ENCODE measurements at regions not wholly inside any gene's neighbourhood (a gene's known extent, or its start where the extent isn't known, plus 50 kb on each side); places are given as distances from the start of the nearest gene placed in this dataset.

DNA sequence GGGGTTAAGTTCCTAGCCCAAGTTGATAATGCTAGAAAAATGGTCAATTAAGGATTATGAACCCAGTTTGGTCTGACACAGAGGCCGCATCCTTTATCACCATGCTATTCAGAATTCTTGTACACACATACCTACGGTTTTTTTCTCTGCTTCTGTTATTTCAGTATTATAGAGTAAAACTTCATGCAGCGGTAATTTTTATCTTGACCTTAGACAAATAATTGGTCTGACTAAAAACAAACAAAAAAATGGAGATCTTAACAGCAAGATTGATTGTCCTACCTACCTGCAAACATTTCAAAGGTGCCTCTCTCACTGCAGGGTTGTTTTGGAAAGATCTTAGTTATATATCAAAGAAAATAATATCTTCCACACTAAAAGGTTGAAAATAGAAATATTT lies 201.9 kb upstream of the PRICKLE1 start:
- TF ChIP-seq, protein P1, sequence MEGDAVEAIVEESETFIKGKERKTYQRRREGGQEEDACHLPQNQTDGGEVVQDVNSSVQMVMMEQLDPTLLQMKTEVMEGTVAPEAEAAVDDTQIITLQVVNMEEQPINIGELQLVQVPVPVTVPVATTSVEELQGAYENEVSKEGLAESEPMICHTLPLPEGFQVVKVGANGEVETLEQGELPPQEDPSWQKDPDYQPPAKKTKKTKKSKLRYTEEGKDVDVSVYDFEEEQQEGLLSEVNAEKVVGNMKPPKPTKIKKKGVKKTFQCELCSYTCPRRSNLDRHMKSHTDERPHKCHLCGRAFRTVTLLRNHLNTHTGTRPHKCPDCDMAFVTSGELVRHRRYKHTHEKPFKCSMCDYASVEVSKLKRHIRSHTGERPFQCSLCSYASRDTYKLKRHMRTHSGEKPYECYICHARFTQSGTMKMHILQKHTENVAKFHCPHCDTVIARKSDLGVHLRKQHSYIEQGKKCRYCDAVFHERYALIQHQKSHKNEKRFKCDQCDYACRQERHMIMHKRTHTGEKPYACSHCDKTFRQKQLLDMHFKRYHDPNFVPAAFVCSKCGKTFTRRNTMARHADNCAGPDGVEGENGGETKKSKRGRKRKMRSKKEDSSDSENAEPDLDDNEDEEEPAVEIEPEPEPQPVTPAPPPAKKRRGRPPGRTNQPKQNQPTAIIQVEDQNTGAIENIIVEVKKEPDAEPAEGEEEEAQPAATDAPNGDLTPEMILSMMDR (IDR thresholded peaks at IDR 0.05) = no peak
- no peaks in the 10 kb centered on the region for H3K9me3 ChIP-seq
- no peak overlapping the region for H3K9ac ChIP-seq (ENCODE audit: low read depth in 2 of 2, low read length in 2 of 2)
- no peak overlapping the region for H3K4me3 ChIP-seq
- H3K4me1 ChIP-seq = no peaks in the 10 kb centered on the region
- H3K27ac ChIP-seq = no peak overlapping the region
- H3K36me3 ChIP-seq = no peaks in the 10 kb centered on the region
- intact Hi-C loops (cut with DNase I) = no loop called here
- no peaks in the 10 kb centered on the region for H3K27me3 ChIP-seq
- no peak for DNase-seq

DNA sequence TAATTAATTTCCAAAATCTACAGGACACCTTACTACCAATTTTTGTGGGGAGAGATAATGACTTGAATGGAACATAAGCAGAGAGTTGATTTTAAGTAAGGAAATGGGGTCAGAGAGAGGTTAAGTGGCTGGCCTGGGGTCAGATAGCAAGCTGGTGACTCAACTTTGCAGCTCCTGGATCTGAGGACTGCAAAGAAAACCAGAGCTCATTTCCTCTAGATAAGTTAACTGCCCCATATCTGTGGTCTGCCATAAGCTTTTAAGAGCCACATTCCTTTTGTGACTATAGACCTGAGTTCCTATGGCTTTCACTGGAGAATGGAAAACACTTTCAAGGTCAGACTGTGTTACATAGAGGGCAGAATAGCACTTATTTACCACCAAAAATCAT lies 201.2 kb upstream of the PRICKLE1 start:
- no peaks in the 10 kb centered on the region for H3K36me3 ChIP-seq
- no peak overlapping the region for H3K9ac ChIP-seq (ENCODE audit: low read depth in 2 of 2, low read length in 2 of 2)
- no peak overlapping the region for H3K27ac ChIP-seq
- no peaks in the 10 kb centered on the region for H3K9me3 ChIP-seq
- H3K4me3 ChIP-seq = no peak overlapping the region
- no peaks in the 10 kb centered on the region for H3K27me3 ChIP-seq
- no peaks in the 10 kb centered on the region for H3K4me1 ChIP-seq
- TF ChIP-seq, protein P1 (IDR thresholded peaks at IDR 0.05) = no peak
- intact Hi-C loops (cut with DNase I) = no loop called here
- no peak for DNase-seq

DNA sequence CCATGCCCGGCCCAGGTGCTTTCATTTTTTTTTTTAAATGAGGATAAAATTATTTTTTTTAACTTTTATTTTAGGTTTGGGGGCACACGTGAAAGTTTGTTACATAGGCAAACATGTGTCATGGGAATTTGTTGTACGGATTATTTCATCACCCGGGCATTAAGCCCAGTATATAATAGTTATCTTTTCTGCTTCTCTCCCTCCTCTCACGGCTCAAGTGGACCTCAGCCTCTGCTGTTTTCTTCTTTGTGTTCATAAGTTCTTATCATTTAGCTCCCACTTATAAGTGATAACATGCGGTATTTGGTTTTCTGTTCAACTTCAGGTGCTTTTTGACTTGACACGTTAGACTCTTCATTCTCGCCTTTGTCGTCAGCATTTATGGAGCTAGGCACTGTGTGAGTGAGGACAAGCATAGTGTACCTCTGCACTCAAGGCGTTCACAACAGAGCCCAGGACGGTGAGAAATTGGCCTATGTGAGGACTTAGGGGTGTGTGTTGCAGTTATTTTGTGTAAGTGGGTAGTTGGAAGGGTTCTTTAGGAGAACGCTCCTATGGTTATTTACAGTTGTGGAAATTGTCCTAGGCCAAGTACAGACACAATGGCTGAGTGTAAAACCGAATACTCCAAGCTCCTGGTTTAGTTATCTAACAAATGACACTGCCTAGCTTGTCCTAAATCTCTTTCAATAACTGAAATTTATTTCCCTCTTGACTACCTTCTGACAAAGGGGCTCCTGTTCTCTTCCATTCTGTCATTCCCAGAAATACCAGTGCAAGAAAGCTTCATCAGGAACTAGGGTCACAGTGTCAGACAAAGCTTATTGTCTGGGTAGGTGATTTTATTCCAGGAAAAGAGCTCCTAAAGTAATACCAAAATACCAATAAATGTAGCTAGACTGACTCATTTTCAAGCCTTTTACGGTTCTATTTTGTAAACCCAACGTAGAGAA lies 200.5 kb upstream of the PRICKLE1 start:
- Histone ChIP-seq H3K9me3 (no peaks in the 10 kb centered on the region), H3K36me3 (no peaks in the 10 kb centered on the region), H3K27ac (no peak overlapping the region), H3K4me3 (no peak overlapping the region), H3K4me1 (no peaks in the 10 kb centered on the region), H3K27me3 (no peaks in the 10 kb centered on the region), H3K9ac (ENCODE audit: low read depth in 2 of 2, low read length in 2 of 2) (no peak overlapping the region)
- no peak for DNase-seq
- TF ChIP-seq, protein P1 (IDR thresholded peaks at IDR 0.05) = no peak
- intact Hi-C loops (cut with DNase I) = no loop called here

DNA sequence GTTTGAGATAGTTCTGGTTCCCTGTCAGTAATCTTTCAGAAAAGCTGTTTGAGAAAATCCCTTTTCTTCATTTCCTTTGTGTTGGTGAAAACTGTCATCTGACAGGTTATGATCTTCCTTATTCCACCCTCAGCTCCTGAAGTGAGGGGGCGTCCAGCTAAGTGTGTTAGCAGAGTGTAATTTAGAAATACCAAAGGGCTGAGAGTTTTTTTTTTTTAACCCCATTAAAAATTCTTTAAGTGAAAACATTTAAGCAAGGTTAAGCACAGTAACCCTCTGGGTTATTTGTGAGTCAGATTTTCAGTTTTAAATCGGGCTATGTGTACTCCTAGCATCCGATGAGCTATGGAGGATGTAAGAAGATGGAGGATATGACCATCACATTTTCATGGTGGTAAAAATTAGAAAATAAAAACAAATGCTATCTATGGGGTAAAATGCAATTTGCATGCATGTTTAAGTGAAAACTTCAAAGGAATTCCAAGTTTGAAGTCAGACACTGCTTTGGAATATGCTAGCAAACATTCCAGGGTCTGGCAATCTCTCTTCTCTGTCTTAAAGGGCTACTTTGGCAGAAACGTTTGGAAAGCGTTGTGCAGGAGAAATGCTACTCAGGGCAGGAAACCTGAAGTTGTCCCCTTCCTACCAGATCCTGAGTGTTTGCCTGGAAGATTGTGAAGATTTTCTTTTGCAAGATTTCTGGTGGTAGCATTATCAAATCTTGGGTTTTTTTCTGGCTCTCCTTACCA lies 197.0 kb upstream of the PRICKLE1 start:
- H3K27me3 ChIP-seq = no peaks in the 10 kb centered on the region
- no peaks in the 10 kb centered on the region for H3K9me3 ChIP-seq
- no peaks in the 10 kb centered on the region for H3K36me3 ChIP-seq
- intact Hi-C loops (cut with DNase I) = no loop called here
- TF ChIP-seq, protein P1 (IDR thresholded peaks at IDR 0.05) = no peak
- no peak overlapping the region for H3K9ac ChIP-seq (ENCODE audit: low read depth in 2 of 2, low read length in 2 of 2)
- no peak for DNase-seq
- no peak overlapping the region for H3K4me3 ChIP-seq
- H3K27ac ChIP-seq = no peak overlapping the region
- H3K4me1 ChIP-seq = no peaks in the 10 kb centered on the region

DNA sequence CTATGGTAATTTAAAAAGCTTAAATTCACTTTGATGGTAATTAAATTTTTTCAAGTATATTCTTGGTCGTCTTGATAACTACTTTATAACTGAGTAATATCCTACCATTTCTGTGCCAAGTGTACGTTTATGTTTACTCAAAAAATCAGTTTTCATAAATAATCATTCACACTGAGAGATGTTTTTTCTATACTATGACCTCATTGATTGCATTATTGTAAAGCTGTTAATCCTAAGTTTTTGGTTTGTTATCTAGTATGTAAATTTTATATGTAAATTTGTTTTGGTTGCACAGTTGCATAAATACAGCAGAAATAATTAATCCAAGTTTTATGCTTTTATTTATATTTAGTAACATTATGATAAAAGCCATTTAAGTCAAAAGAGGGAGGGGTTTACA lies 196.4 kb upstream of the PRICKLE1 start:
- Histone ChIP-seq H3K9ac (ENCODE audit: low read depth in 2 of 2, low read length in 2 of 2) (no peak overlapping the region), H3K27me3 (no peaks in the 10 kb centered on the region), H3K4me1 (no peaks in the 10 kb centered on the region), H3K9me3 (no peaks in the 10 kb centered on the region), H3K27ac (no peak overlapping the region), H3K4me3 (no peak overlapping the region), H3K36me3 (no peaks in the 10 kb centered on the region)
- TF ChIP-seq, protein P1 (IDR thresholded peaks at IDR 0.05) = no peak
- intact Hi-C loops (cut with DNase I) = no loop called here
- DNase-seq = no peak
